GM23338 (cell line): ENCODE measurements at regions not wholly inside any gene's neighbourhood (a gene's known extent, or its start where the extent isn't known, plus 50 kb on each side); places are given as distances from the start of the nearest gene placed in this dataset.

Source experiments
- ATAC-seq: fragments of 200-7000 bp; cut with Tn5 transposase; 3 replicates; pipeline ENCODE4 v1.9.1; 2020
- DNase-seq: peaks from one replicate; pipeline ENCODE4 v3.0.0-alpha.2; 2015; ENCODE audit warnings: low spot score
- H2AFZ ChIP-seq: fragments of 200-600 bp; sonication (generic); 2 replicates; pipeline ENCODE4 v1.8.0; 2016; ENCODE audit warnings: antibody characterized with exemption, mild to moderate bottlenecking, moderate library complexity
- H3F3A ChIP-seq: fragments of 200-600 bp; sonication (generic); replicated peaks from 2 replicates; pipeline ENCODE4 v1.8.0; 2017; ENCODE audit warnings: antibody characterized with exemption, mixed run types, low read depth
- H3K27ac ChIP-seq: fragments of 200-600 bp; sonication (generic); 2 replicates; pipeline ENCODE4 v1.6.1; 2016; ENCODE audit warnings: low read depth
- H3K27me3 ChIP-seq: fragments of 200-600 bp; sonication (generic); 2 replicates; pipeline ENCODE4 v1.8.0; 2016; ENCODE audit warnings: mild to moderate bottlenecking, mixed run types, moderate library complexity; ENCODE audit not compliant: insufficient read depth
- H3K36me3 ChIP-seq: fragments of 200-600 bp; sonication (generic); 2 replicates; pipeline ENCODE4 v1.8.0; 2016; ENCODE audit warnings: mild to moderate bottlenecking; ENCODE audit not compliant: insufficient read depth
- H3K4me1 ChIP-seq: fragments of 200-600 bp; sonication (generic); 2 replicates; pipeline ENCODE4 v1.8.0; 2016; ENCODE audit warnings: mild to moderate bottlenecking, moderate library complexity; ENCODE audit not compliant: insufficient read depth
- H3K4me2 ChIP-seq: fragments of 200-600 bp; sonication (generic); 2 replicates; pipeline ENCODE4 v1.7.1; 2017; ENCODE audit warnings: mixed run types
- H3K4me3 ChIP-seq: fragments of 200-600 bp; sonication (generic); 2 replicates; pipeline ENCODE4 v1.6.1; 2016; ENCODE audit warnings: mixed run types
- H3K79me2 ChIP-seq: fragments of 200-600 bp; sonication (generic); replicated peaks from 2 replicates; pipeline ENCODE4 v1.8.0; 2017; ENCODE audit warnings: mild to moderate bottlenecking; ENCODE audit not compliant: insufficient read depth
- H3K9me2 ChIP-seq: fragments of 200-600 bp; sonication (generic); 2 replicates; pipeline ENCODE4 v1.8.0; 2017; ENCODE audit not compliant: insufficient read depth
- H4K20me1 ChIP-seq: fragments of 200-600 bp; sonication (generic); replicated peaks from 2 replicates; pipeline ENCODE4 v1.8.0; 2017; ENCODE audit warnings: mild to moderate bottlenecking; ENCODE audit not compliant: insufficient read depth
- H3K27ac Mint-ChIP-seq: 2 replicates; pipeline ENCODE4 v1.8.0; 2020; ENCODE audit warnings: inconsistent platforms, mild to moderate bottlenecking, moderate library complexity, mixed read lengths
- H3K27me3 Mint-ChIP-seq: 3 replicates; pipeline ENCODE4 v1.8.0; 2022; ENCODE audit warnings: low read depth, mild to moderate bottlenecking, moderate library complexity, mixed read lengths, inconsistent platforms; ENCODE audit not compliant: insufficient read depth, poor library complexity
- H3K36me3 Mint-ChIP-seq: 3 replicates; pipeline ENCODE4 v1.8.0; 2021; ENCODE audit warnings: low read depth, mild to moderate bottlenecking, inconsistent platforms, moderate library complexity, mixed read lengths
- H3K4me1 Mint-ChIP-seq: 3 replicates; pipeline ENCODE4 v1.8.0; 2020; ENCODE audit warnings: mild to moderate bottlenecking, inconsistent platforms, mixed read lengths
- H3K4me3 Mint-ChIP-seq: 3 replicates; pipeline ENCODE4 v1.8.0; 2021; ENCODE audit warnings: moderate library complexity, mild to moderate bottlenecking, inconsistent platforms, mixed read lengths
- H3K9me3 Mint-ChIP-seq: 3 replicates; pipeline ENCODE4 v1.8.0; 2020; ENCODE audit warnings: moderate library complexity, mild to moderate bottlenecking, inconsistent platforms, mixed read lengths
- CREB1 ChIP-seq: fragments of 250-450 bp; sonication (Bioruptor Pico); IDR thresholded peaks from 2 replicates; pipeline ENCODE4 v1.5.0; 2020; ENCODE audit warnings: low read depth, mild to moderate bottlenecking, moderate library complexity
- CTCF ChIP-seq, 2 experiments: fragments of 200-600 bp in 1 of 2; sonication (generic) in 1 of 2; conservative IDR thresholded peaks; 2 replicates each; pipeline versions ENCODE4 v1.5.1 to v1.6.1; 2016 to 2017; ENCODE audit warnings: antibody characterized with exemption in 2 of 2, low read depth in 2 of 2, mild to moderate bottlenecking in 2 of 2, moderate library complexity in 1 of 2
- ETS1 ChIP-seq: IDR thresholded peaks from 2 replicates; pipeline ENCODE4 v1.6.1; 2016; ENCODE audit warnings: antibody characterized with exemption
- EZH2 ChIP-seq: fragments of 200-600 bp; sonication (generic); IDR thresholded peaks from one replicate; pipeline ENCODE4 v1.8.0; 2017; ENCODE audit warnings: antibody characterized with exemption, mild to moderate bottlenecking, low read depth; ENCODE audit not compliant: unreplicated experiment
- EZH2phosphoT487 ChIP-seq: fragments of 200-600 bp; sonication (generic); IDR thresholded peaks from one replicate; pipeline ENCODE4 v1.8.1; 2018; ENCODE audit warnings: antibody characterized with exemption; ENCODE audit not compliant: unreplicated experiment
- JUNB ChIP-seq: IDR thresholded peaks from one replicate; pipeline ENCODE4 v1.6.1; 2016; ENCODE audit warnings: antibody characterized with exemption; ENCODE audit not compliant: unreplicated experiment
- NANOG ChIP-seq: IDR thresholded peaks from 2 replicates; pipeline ENCODE4 v1.6.1; 2016; ENCODE audit warnings: antibody characterized with exemption, borderline replicate concordance
- POLR2AphosphoS5 ChIP-seq: IDR thresholded peaks from 2 replicates; pipeline ENCODE4 v1.6.1; 2016; ENCODE audit warnings: antibody characterized with exemption, low read depth
- STAT1 ChIP-seq: IDR thresholded peaks from one replicate; pipeline ENCODE4 v1.6.1; 2016; ENCODE audit warnings: antibody characterized with exemption; ENCODE audit not compliant: unreplicated experiment
- ZNF114 ChIP-seq: fragments of 250-450 bp; sonication (Bioruptor Pico); IDR thresholded peaks from 2 replicates; pipeline ENCODE4 v1.5.0; 2020; ENCODE audit warnings: mild to moderate bottlenecking, moderate library complexity
- ZNF331 ChIP-seq: fragments of 250-450 bp; sonication (Bioruptor Pico); IDR thresholded peaks from 2 replicates; pipeline ENCODE4 v1.5.0; 2020; ENCODE audit warnings: low read depth, mild to moderate bottlenecking, moderate library complexity
- ZNF462 ChIP-seq: fragments of 250-450 bp; sonication (Bioruptor Pico); IDR thresholded peaks from 2 replicates; pipeline ENCODE4 v1.5.0; 2020; ENCODE audit warnings: mild to moderate bottlenecking, moderate library complexity
- TF ChIP-seq, protein P1 (sequence below): IDR thresholded peaks from one replicate; pipeline ENCODE4 v1.6.1; 2018; ENCODE audit warnings: antibody characterized with exemption; ENCODE audit not compliant: unreplicated experiment

DNA sequence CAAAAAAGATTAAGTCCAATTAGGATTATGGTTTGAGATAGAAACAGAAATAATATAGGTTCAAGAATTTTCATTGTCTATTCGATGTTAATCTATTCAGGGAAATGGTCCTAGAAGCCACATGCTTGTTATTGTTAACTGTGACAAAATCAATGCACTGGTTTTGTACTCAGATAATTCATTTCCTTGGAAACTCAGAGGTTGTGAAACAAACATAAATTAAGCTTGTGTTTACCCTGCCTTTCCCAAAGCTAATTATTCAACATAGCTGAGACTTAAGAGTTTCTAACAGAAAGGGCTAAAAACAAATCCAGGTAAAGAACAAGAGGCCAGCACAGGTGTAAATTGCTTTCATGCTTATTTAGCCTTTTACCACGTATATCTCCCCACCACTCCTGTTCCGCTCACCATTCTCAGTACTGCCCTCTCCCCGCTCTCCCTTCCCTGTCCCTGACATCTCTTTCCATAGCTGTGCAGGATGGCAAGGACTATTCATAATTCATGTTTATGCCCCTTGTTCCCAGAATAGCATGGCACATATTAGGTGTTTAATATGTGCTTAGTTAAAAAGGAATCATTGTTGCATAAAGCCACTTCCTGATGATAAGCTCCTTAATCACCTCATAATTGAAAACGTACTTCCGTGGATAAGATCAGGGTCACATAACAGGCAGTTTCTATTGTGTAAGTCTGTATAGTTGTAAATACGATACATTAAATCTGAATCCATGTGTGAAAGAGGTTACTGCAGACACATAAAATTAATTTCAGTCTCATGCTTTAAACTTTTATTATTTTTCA is 131.8 kb upstream of the USP15 start:
- H3K4me1 ChIP-seq: no peaks in the 10 kb centered on the region
- TF ChIP-seq CTCF (conservative IDR thresholded peaks at IDR 0.05; ENCODE audit: low read depth in 2 of 2): no peak
- no peak for TF ChIP-seq JUNB
- TF ChIP-seq ZNF114 (CRISPR knock-in tag): no peak
- TF ChIP-seq, protein P1, sequence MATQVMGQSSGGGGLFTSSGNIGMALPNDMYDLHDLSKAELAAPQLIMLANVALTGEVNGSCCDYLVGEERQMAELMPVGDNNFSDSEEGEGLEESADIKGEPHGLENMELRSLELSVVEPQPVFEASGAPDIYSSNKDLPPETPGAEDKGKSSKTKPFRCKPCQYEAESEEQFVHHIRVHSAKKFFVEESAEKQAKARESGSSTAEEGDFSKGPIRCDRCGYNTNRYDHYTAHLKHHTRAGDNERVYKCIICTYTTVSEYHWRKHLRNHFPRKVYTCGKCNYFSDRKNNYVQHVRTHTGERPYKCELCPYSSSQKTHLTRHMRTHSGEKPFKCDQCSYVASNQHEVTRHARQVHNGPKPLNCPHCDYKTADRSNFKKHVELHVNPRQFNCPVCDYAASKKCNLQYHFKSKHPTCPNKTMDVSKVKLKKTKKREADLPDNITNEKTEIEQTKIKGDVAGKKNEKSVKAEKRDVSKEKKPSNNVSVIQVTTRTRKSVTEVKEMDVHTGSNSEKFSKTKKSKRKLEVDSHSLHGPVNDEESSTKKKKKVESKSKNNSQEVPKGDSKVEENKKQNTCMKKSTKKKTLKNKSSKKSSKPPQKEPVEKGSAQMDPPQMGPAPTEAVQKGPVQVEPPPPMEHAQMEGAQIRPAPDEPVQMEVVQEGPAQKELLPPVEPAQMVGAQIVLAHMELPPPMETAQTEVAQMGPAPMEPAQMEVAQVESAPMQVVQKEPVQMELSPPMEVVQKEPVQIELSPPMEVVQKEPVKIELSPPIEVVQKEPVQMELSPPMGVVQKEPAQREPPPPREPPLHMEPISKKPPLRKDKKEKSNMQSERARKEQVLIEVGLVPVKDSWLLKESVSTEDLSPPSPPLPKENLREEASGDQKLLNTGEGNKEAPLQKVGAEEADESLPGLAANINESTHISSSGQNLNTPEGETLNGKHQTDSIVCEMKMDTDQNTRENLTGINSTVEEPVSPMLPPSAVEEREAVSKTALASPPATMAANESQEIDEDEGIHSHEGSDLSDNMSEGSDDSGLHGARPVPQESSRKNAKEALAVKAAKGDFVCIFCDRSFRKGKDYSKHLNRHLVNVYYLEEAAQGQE: no peak
- TF ChIP-seq ZNF331 (CRISPR knock-in tag): no peak
- TF ChIP-seq ETS1: no peak
- TF ChIP-seq CREB1 (CRISPR knock-in tag): no peak
- TF ChIP-seq POLR2AphosphoS5: no peak
- TF ChIP-seq ZNF462 (CRISPR knock-in tag): no peak
- TF ChIP-seq EZH2phosphoT487: no peak
- TF ChIP-seq STAT1: no peak
- no peak for TF ChIP-seq NANOG
- no peak for TF ChIP-seq EZH2
- no peaks in the 10 kb centered on the region for H3K36me3 ChIP-seq
- H3K9me2 ChIP-seq: no peaks in the 10 kb centered on the region
- no peak overlapping the region for H3K4me3 ChIP-seq
- H3K4me2 ChIP-seq: no peak overlapping the region
- Mint-ChIP-seq H3K9me3 (no peaks in the 10 kb centered on the region), H3K4me1 (peaks cover 2% of the 10 kb centered on the region; the same call in 1 of the 3 replicates), H3K36me3 (no peaks in the 10 kb centered on the region), H3K4me3 (no peak overlapping the region), H3K27me3 (no peaks in the 10 kb centered on the region), H3K27ac (no peak overlapping the region)
- H3K27me3 ChIP-seq: no peaks in the 10 kb centered on the region
- H3K79me2 ChIP-seq: no peaks in the 10 kb centered on the region
- no peaks in the 10 kb centered on the region for H3F3A ChIP-seq
- H4K20me1 ChIP-seq: no peaks in the 10 kb centered on the region
- DNase-seq: no peak
- ATAC-seq: no peak
- no peak overlapping the region for H3K27ac ChIP-seq
- H2AFZ ChIP-seq: no peak overlapping the region
